ENCODE measurements at regions not wholly inside any gene's neighbourhood (a gene's known extent, or its start where the extent isn't known, plus 50 kb on each side); places are given as distances from the start of the nearest gene placed in this dataset.

GRCh38 chr6:23244300-23244699, 674.9 kb downstream of the HDGFL1 start:
- no peak for TF ChIP-seq POLR2A (IDR thresholded peaks at IDR 0.05)
- TF ChIP-seq CTCF (IDR thresholded peaks at IDR 0.05) = no peak
- TF ChIP-seq POLR2AphosphoS5 (IDR thresholded peaks at IDR 0.05) = no peak

All from transverse colon (tissue), 4 donors.